OCI-LY3 (cell line): ENCODE measurements at regions not wholly inside any gene's neighbourhood (a gene's known extent, or its start where the extent isn't known, plus 50 kb on each side); places are given as distances from the start of the nearest gene placed in this dataset.
A peak's percentile ranks its signal among the peaks of the same experiment; 100 is the strongest.

Experiments used
- H2AFZ ChIP-seq: fragments of 200-600, 300-600 bp; shearing (Covaris generic); 2 replicates; pipeline ENCODE4 v1.6.0; 2014; ENCODE audit warnings: antibody characterized with exemption, low read depth, low read length
- H3K27ac ChIP-seq: fragments of 200-600, 300-600 bp; sonication (generic); 2 replicates; pipeline ENCODE4 v1.5.1; 2014; ENCODE audit warnings: mild to moderate bottlenecking, low read length, moderate library complexity, mixed read lengths
- H3K27me3 ChIP-seq: fragments of 200-600, 300-600 bp; sonication (generic); 2 replicates; pipeline ENCODE4 v1.6.1; 2014; ENCODE audit warnings: low read depth, low read length, mixed read lengths
- H3K36me3 ChIP-seq: fragments of 200-600, 300-600 bp; sonication (generic); replicated peaks from 2 replicates; pipeline ENCODE3; 2014; ENCODE audit warnings: low read depth, low read length, mixed read lengths
- H3K4me1 ChIP-seq: fragments of 300-600, 200-600 bp; sonication (generic); 2 replicates; pipeline ENCODE4 v1.6.1; 2014; ENCODE audit warnings: low read length, mixed read lengths
- H3K4me2 ChIP-seq: fragments of 200-600, 300-600 bp; sonication (generic); 2 replicates; pipeline ENCODE4 v1.6.1; 2014; ENCODE audit warnings: low read length, mixed read lengths
- H3K4me3 ChIP-seq: fragments of 300-600, 200-600 bp; sonication (generic); 2 replicates; pipeline ENCODE4 v1.5.1; 2014; ENCODE audit warnings: antibody characterized with exemption, mild to moderate bottlenecking, low read length, moderate library complexity
- H3K79me2 ChIP-seq: fragments of 300-600, 200-600 bp; shearing (Covaris generic); 2 replicates; pipeline ENCODE4 v1.6.1; 2014; ENCODE audit warnings: mild to moderate bottlenecking, low read length, mixed read lengths
- H3K9ac ChIP-seq: fragments of 300-600, 200-600 bp; shearing (Covaris generic); 2 replicates; pipeline ENCODE4 v1.6.0; 2014; ENCODE audit warnings: mild to moderate bottlenecking, low read length, moderate library complexity
- H3K9me3 ChIP-seq: fragments of 200-600, 300-600 bp; shearing (Covaris generic); 2 replicates; pipeline ENCODE4 v1.6.1; 2014; ENCODE audit warnings: low read length, mixed read lengths; ENCODE audit not compliant: insufficient read depth
- H4K20me1 ChIP-seq: fragments of 200-600, 300-600 bp; sonication (generic); 2 replicates; pipeline ENCODE4 v1.6.1; 2016; ENCODE audit warnings: low read length, mixed read lengths; ENCODE audit not compliant: insufficient read depth
- CTCF ChIP-seq: fragments of 200-600, 300-600 bp; sonication (generic); IDR thresholded peaks from 2 replicates; pipeline ENCODE4 v1.5.1; 2014; ENCODE audit warnings: antibody characterized with exemption, low read length, low read depth
- EZH2phosphoT487 ChIP-seq: fragments of 200-600 bp; shearing (Covaris generic); IDR thresholded peaks from 2 replicates; pipeline ENCODE4 v1.6.1; 2018; ENCODE audit warnings: antibody characterized with exemption, mixed run types, low read depth

- Histone ChIP-seq H2AFZ (no peak overlapping the region), H3K9me3 (no peaks in the 10 kb centered on the region), H3K79me2 (no peaks in the 10 kb centered on the region)
Observed at GRCh38 chr7:106177300-106177690, 65.2 kb upstream of the SYPL1 start.

GRCh38 chr7:106176414-106177299 lies 64.5 kb upstream of the SYPL1 start:
- Histone ChIP-seq H3K27ac (no peak overlapping the region), H3K9me3 (no peaks in the 10 kb centered on the region), H3K4me2 (peak overlapping the region; percentile 75), H3K4me3 (peak overlapping the region; percentile 52), H3K79me2 (no peaks in the 10 kb centered on the region), H3K9ac (no peak overlapping the region), H4K20me1 (no peaks in the 10 kb centered on the region), H2AFZ (peak overlapping the region; percentile 61; the same call in 1 of the 2 replicates), H3K27me3 (peaks cover 15% of the 10 kb centered on the region), H3K36me3 (no peaks in the 10 kb centered on the region), H3K4me1 (peaks cover 53% of the 10 kb centered on the region)
- peak; percentile 91 for TF ChIP-seq CTCF
- no peak for TF ChIP-seq EZH2phosphoT487

More at GRCh38 chr7:106177300-106177690, 65.2 kb upstream of the SYPL1 start:
- Histone ChIP-seq H3K4me2 (no peak overlapping the region), H3K27me3 (peaks cover 15% of the 10 kb centered on the region), H3K4me1 (peaks cover 56% of the 10 kb centered on the region), H3K4me3 (no peak overlapping the region), H3K27ac (no peak overlapping the region), H3K9ac (no peak overlapping the region), H4K20me1 (no peaks in the 10 kb centered on the region), H3K36me3 (no peaks in the 10 kb centered on the region)
- no peak for TF ChIP-seq EZH2phosphoT487
- no peak for TF ChIP-seq CTCF

GRCh38 chr7:106175507-106175906 lies 63.4 kb upstream of the SYPL1 start:
- peaks cover 44% of the 10 kb centered on the region for H3K4me1 ChIP-seq
- H3K4me3 ChIP-seq = no peak overlapping the region
- no peak overlapping the region for H3K27ac ChIP-seq
- no peaks in the 10 kb centered on the region for H3K36me3 ChIP-seq
- no peak overlapping the region for H3K9ac ChIP-seq
- no peak for TF ChIP-seq EZH2phosphoT487
- TF ChIP-seq CTCF = no peak
- H3K4me2 ChIP-seq = no peak overlapping the region
- H2AFZ ChIP-seq = no peak overlapping the region
- H4K20me1 ChIP-seq = no peaks in the 10 kb centered on the region
- H3K79me2 ChIP-seq = no peaks in the 10 kb centered on the region
- peaks cover 15% of the 10 kb centered on the region for H3K27me3 ChIP-seq
- H3K9me3 ChIP-seq = no peaks in the 10 kb centered on the region

- no peak overlapping the region for H3K27ac ChIP-seq
- TF ChIP-seq EZH2phosphoT487 (no peak), CTCF (no peak)
- H4K20me1 ChIP-seq = no peaks in the 10 kb centered on the region
- H3K36me3 ChIP-seq = no peaks in the 10 kb centered on the region
- H3K9ac ChIP-seq = no peak overlapping the region
- H3K4me1 ChIP-seq = peaks cover 13% of the 10 kb centered on the region
- H3K9me3 ChIP-seq = no peaks in the 10 kb centered on the region
- H3K4me2 ChIP-seq = no peak overlapping the region
- H3K27me3 ChIP-seq = peaks cover 4% of the 10 kb centered on the region
- H2AFZ ChIP-seq = no peak overlapping the region
- H3K4me3 ChIP-seq = no peak overlapping the region
- no peaks in the 10 kb centered on the region for H3K79me2 ChIP-seq
Observed at GRCh38 chr7:106170651-106171050, 58.5 kb upstream of the SYPL1 start.
